Lower lobe of right lung (tissue), 2 donors: ENCODE measurements at regions not wholly inside any gene's neighbourhood (a gene's known extent, or its start where the extent isn't known, plus 50 kb on each side); places are given as distances from the start of the nearest gene placed in this dataset.

Source experiments
- ATAC-seq, 2 donors: fragments of 200-7000 bp; cut with Tn5 transposase; one replicate each; pipeline ENCODE4 v1.9.1; 2020 to 2022; ENCODE audit warnings: mild to moderate bottlenecking in 2 of 2, moderate library complexity in 2 of 2
- DNase-seq: peaks from one replicate; pipeline ENCODE4 v3.0.0-alpha.2; 2020
- H3K27ac ChIP-seq: fragments of 200-600 bp; one replicate; pipeline ENCODE4 v1.8.0; 2022
- H3K27me3 ChIP-seq: fragments of 200-600 bp; one replicate; pipeline ENCODE4 v1.8.0; 2022; ENCODE audit warnings: low read depth
- H3K36me3 ChIP-seq: fragments of 200-600 bp; one replicate; pipeline ENCODE4 v1.8.0; 2022; ENCODE audit warnings: mild to moderate bottlenecking
- H3K4me1 ChIP-seq: fragments of 200-600 bp; one replicate; pipeline ENCODE4 v1.8.0; 2022
- H3K4me3 ChIP-seq: fragments of 200-600 bp; one replicate; pipeline ENCODE4 v1.8.0; 2022; ENCODE audit warnings: mild to moderate bottlenecking
- H3K9me3 ChIP-seq: fragments of 200-600 bp; one replicate; pipeline ENCODE4 v1.8.0; 2022
- CTCF ChIP-seq: fragments of 200-600 bp; IDR thresholded peaks from one replicate; pipeline ENCODE4 v1.8.0; 2022; ENCODE audit warnings: antibody characterized with exemption, mild to moderate bottlenecking
- intact Hi-C: fragments of 100-400 bp; cut with DNase I; formaldehyde crosslinking; loops from one replicate; pipeline ENCODE4 v1.11.0; 2022
- donor health status: DM: no; HTN: yes; CAD: no; lungs with severe emphysema.

- ATAC-seq (no peak), DNase-seq (no peak)
- no peak overlapping the region for H3K4me3 ChIP-seq
- intact Hi-C loops = no loop called here
- H3K27me3 ChIP-seq = no peaks in the 10 kb centered on the region
- H3K4me1 ChIP-seq = no peaks in the 10 kb centered on the region
- no peak for TF ChIP-seq CTCF
- H3K9me3 ChIP-seq = no peaks in the 10 kb centered on the region
- no peak overlapping the region for H3K27ac ChIP-seq
- H3K36me3 ChIP-seq = no peaks in the 10 kb centered on the region
Observed at GRCh38 chr13:80591976-80592740, 251.2 kb upstream of the SPRY2 start.

GRCh38 chr13:80590551-80590950, 249.6 kb upstream of the SPRY2 start:
- Histone ChIP-seq H3K36me3 (no peaks in the 10 kb centered on the region), H3K4me3 (no peak overlapping the region), H3K9me3 (no peaks in the 10 kb centered on the region), H3K27me3 (no peaks in the 10 kb centered on the region), H3K27ac (no peak overlapping the region), H3K4me1 (no peaks in the 10 kb centered on the region)
- ATAC-seq (no peak), DNase-seq (no peak)
- intact Hi-C loops = no loop called here
- TF ChIP-seq CTCF = no peak

- H3K27ac ChIP-seq = no peak overlapping the region
- no peak for TF ChIP-seq CTCF
- H3K4me1 ChIP-seq = no peaks in the 10 kb centered on the region
- intact Hi-C loops = no loop called here
- H3K27me3 ChIP-seq = no peaks in the 10 kb centered on the region
- no peak for DNase-seq
- H3K36me3 ChIP-seq = no peaks in the 10 kb centered on the region
- H3K9me3 ChIP-seq = no peaks in the 10 kb centered on the region
- H3K4me3 ChIP-seq = no peak overlapping the region
- no peak for ATAC-seq
Observed at GRCh38 chr13:80586356-80586755, 245.4 kb upstream of the SPRY2 start.

- no peaks in the 10 kb centered on the region for H3K36me3 ChIP-seq
- no peak for TF ChIP-seq CTCF
- no peak for ATAC-seq
- no peak for DNase-seq
- H3K4me1 ChIP-seq = no peaks in the 10 kb centered on the region
- H3K9me3 ChIP-seq = no peaks in the 10 kb centered on the region
- intact Hi-C loops = no loop called here
- H3K27ac ChIP-seq = no peak overlapping the region
- no peak overlapping the region for H3K4me3 ChIP-seq
- no peaks in the 10 kb centered on the region for H3K27me3 ChIP-seq
Observed at GRCh38 chr13:80585531-80585930, 244.6 kb upstream of the SPRY2 start.

GRCh38 chr13:80584785-80585184, 243.9 kb upstream of the SPRY2 start:
- no peak for DNase-seq
- no peak for ATAC-seq
- Histone ChIP-seq H3K27ac (no peak overlapping the region), H3K36me3 (no peaks in the 10 kb centered on the region), H3K4me3 (no peak overlapping the region), H3K9me3 (no peaks in the 10 kb centered on the region), H3K4me1 (no peaks in the 10 kb centered on the region), H3K27me3 (no peaks in the 10 kb centered on the region)
- intact Hi-C loops = no loop called here
- no peak for TF ChIP-seq CTCF
